GM18907 (cell line): ENCODE measurements at regions not wholly inside any gene's neighbourhood (a gene's known extent, or its start where the extent isn't known, plus 50 kb on each side); places are given as distances from the start of the nearest gene placed in this dataset.
"Not testable (repeated sequence)": the region's sequence is repeated elsewhere in the genome, so short reads cannot be mapped to it uniquely, and the experiment has no call there.

Experiments
- ATAC-seq: cut with Tn5 transposase; IDR thresholded peaks from one replicate; pipeline ENCODE4 v1.9.1; 2021; ENCODE audit warnings: mild to moderate bottlenecking, moderate library complexity; ENCODE audit not compliant: unreplicated experiment

DNA sequence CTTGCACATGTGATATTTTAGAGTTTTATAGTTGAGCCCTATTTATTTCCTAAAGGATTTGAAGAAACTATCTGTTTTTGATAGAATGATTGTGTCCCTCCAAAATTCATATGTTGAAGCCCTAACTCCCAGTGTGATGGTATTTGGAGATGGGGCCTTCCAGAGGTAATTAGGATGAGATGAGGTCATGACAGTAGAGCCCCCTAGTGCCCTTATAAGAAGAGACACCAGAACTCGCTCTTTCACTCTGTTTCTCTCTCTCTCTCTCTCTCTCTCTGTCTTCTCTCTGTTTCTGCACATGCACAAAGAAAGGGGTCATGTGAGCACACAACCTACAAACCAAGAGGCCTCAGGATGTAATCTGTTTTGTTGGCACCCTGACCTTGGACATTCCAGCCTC is 921.9 kb upstream of the DIAPH2 start:
- no peak for ATAC-seq

DNA sequence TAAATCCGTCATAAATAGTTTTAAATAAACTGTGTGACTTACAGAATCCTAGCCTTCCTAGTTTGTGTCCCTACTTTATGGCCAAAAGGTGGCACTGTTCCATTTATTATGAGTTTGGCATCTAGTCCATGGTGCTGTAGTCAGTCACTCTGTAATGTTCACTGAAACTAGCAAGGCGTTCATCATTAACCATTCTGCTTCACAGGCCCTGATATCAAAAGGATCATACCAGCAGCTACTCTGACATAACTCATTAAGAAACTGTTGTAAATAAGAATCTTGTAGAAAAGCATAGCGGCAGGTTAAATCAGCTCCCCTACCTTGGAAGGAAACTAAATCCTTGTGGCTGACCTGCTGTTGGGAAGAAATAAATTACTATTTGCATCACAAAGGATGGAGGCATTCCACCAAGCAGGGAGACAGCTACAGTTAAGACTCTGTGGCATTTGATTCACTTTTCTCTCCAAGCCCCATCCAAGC is 919.6 kb upstream of the DIAPH2 start:
- ATAC-seq: peak; percentile 92

DNA sequence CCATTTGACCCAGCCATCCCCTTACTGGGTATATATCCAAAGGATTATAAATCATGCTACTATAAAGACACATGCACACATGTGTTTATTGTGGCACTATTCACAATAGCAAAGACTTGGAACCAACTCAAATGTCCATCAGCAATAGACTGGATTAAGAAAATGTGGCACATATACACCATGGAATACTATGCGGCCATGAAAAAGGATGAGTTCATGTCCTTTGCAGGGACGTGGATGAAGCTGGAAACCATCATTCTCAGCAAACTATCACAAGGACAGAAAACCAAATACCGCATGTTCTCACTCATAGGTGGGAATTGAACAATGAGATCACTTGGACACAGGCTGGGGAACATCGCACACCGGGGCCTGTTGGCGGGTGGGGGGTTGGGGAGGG is 913.4 kb upstream of the DIAPH2 start:
- not testable (repeated sequence) for ATAC-seq

DNA sequence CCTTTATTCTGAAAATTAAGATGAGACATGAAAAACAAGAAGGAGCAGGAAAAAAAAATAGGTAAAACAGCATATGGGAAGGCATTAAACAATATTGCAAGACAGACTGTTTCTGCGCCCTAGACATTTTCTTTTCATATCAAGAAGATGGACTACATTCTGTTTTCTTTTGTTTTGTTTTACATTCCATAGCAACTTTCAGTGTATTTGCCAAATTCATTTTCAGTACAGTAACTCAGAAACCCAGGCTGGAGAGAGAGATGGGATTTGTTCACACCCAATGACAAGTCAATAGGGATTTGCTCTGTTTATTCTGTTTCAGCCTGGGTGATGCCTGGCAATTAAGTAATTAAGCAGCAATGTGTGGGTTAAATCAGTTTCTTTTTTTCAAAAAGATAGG is 892.8 kb upstream of the DIAPH2 start:
- ATAC-seq: no peak

DNA sequence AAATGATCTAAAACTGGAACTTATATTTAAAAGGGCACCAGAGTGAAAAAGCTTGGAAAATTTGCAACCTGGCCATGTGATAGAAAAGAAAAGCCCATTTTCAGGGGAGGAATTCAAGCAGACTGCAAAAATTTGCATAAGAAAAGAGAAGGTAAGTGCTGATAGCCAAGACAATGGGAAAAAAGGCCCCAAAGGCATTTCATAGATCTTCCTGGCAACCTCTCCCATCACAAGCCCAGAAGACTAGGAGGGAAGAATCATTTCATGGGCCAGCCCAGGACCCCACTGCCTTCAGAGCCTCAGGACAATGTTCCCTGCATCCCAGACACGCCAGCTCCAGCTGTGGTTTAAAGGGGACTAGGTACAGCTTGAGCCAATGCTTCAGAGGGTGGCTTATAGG is 887.3 kb upstream of the DIAPH2 start:
- no peak for ATAC-seq

DNA sequence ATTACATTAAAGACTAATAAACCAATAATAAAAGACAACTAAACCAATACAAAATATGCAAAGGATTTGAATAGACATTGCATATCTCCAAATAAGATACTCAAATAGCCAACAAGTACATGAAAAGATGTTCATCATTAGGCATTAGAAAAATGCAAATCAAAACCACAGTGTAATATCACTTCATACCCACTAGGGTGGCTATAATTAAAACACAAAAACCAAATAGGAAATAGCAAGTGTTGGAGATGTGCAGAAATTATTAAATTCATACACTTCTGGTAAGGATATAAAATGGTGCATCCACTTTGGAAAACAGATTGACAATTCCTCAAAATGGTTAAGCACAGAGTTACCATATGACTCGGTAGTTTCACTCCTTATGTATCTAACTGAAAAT is 860.8 kb upstream of the DIAPH2 start:
- ATAC-seq: no peak

DNA sequence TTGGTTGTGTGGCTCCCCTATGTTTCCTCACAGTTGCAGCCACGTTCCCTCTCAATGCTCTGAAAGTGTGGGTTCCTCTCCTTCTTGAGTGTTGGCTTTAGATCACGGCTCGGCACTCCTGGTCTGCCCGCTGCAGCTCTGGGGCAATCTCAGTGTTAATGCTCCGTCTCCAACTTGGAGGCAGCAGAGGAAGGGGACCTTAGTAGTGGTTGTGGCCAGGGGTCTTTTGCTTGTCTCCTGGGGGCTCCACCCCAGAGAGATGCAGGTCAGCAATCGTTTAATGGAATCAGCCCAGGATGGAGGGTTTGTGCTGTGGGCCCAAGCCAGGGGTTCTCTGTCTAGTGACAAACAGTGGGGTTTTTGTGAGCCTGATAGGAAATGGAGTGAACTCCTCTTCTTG is 849.4 kb upstream of the DIAPH2 start:
- ATAC-seq: no peak

DNA sequence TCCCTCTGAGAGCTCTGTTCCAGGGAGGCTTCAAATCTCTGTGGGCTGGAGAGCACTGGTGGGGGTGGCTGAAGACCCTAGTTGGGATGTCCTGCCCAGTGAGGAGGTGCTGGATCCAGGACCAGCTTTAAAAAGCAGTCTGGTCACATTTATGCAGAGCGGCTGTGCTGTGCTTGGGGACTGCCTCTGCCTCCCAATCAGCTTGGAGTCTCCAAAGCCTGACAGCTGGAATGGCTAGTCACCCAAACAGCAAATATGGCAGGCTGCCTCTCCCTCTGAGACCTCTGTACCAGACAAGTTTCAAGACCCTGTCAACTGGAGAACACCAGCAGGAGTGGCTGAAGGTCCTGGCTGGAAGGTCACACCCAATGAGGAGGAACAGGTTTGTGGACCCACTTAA is 848.1 kb upstream of the DIAPH2 start:
- no peak for ATAC-seq

DNA sequence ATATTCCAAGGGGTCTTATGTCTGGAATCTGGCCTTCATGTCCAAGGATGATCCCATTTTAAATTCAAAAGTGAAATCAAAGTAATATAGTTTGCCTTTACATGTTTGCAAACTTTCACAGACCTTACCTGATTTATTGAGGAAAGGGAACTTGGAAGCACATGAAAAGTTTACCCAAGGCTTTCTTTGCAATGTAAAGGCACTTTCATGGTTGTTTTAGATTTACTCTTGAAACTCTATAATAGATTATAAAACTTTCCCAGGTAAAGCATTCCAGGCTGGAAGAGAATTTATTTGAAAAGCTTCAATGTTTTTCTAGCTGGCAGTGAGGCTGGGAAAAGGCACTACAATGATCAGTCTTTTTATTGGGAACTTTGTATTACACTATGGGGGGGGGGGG is 842.8 kb upstream of the DIAPH2 start:
- ATAC-seq: no peak

DNA sequence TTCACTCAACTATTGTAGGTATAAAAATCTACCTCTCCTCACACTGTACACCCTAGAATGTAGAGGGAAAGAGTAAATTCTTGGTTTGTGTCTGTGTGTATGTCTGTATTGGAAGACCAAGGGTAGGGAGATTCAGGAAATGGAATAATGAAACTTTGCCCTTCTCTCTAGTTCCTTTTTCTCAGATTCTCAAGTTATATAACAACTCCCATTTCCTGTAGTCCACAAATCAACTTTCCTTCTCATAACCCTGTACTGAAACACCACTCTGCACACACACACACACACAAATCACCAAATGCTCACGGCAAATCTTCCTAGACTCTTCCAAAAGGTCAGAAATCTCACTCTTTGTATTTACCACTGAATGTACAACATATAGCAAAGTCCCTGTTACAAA is 824.5 kb upstream of the DIAPH2 start:
- ATAC-seq: no peak

DNA sequence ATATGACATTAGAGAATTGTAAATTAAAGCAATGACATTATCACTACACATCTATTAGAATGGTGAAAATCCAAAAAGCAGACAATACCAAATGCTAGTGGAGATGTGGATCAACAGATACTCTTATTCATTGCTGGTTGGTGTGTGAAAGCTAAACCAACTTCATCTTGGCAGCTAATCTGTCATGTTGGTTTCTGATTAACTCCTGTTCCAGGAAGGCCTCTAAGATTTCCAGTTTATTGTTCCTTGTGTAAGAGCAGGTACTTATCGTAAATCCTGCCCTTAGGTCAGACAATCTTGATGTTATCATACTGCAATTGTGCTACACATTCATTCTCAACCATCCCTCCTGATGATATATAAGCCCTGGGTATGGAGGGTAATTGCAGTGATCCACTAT is 809.0 kb upstream of the DIAPH2 start:
- no peak for ATAC-seq

DNA sequence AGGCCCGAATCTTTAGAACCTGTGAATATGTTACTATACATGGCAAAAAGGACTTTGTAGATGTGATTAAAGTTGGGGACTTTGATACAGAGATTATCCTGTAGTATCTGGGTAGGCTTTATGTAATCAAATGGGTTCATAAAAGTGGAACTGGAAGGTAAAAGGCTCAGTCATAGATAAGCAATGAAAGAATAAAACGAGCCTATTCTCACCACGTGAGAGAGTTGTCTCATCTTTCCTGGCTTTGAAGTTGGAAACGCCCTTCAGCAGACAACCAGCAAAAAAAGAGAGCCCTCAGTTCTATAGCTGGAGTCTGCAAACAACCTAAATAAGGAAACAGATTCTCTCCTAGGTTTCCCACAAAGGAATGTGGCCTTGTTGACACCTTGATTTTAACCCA is 805.8 kb upstream of the DIAPH2 start:
- ATAC-seq: no peak

DNA sequence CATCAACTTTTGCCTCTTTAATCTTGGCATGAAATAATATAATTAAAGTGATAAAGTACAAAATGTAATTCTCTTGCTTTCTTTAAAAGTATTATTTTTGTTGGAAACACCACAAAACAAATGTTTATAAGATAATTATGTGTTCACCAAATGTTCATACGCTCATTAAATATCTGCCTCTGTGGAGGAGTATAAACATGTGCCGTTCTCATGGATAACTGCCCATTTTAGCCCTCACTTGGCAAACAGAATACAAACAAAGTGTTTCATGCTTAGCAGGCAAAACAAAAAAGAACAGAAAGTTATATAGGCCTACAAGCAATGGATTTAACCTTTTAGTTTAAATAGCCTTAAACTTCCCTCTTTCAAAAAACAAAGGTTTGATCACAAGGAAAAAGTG is 800.5 kb upstream of the DIAPH2 start:
- no peak for ATAC-seq

DNA sequence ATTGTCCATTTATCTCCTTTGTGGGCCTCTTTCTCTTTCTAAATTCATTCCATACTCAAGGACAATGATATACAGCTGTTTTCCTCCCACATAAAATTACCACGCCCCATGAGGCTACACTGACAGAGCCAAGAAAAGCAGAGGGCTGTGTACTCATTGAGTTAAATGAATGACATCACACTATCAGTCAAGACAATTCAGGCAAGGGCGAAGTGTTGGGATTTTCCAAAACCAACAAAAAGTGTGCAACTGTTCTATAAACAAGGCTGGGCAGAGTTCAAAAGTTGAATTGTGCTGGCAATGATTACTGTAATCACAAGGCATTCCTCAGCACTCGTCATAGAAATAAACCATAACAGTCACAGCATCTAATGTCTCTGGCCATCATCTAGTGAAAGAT is 799.6 kb upstream of the DIAPH2 start:
- ATAC-seq: no peak

DNA sequence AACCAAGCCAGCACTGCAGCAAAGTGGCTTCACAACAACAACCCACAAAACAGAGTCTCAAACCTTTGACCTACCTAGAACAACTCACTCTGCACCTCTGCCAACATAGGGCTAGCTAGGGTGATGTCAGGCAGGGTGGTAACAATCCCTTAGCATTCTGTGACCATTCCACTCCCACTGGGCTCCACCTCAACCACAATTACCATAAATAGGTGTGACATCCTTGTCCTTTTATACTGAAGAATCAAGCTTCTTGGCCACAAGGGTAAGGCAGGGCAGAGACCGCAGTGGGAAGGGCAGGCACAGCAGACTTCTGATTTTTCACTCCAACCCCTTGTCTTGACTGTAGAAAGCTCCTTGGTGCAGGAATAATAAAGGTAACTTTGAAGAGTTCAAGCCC is 795.4 kb upstream of the DIAPH2 start:
- no peak for ATAC-seq

DNA sequence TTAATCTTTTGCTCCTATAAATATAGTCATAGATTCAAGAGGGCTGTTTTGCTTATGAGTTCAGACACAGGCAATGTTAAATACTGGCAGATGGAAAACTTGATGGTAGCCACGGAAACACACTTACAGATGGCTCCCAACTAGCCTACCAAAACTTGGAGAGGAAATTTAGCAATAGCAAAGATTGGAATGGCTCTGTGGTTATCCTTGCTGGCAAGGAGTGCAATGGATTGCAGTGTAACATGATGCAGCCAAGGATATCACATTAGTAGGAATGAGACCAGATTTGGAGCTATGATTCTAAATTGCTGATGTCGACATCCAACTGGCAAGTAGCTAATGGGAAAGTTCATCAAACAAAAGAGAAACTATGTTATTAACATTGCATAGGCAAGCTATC is 791.0 kb upstream of the DIAPH2 start:
- ATAC-seq: no peak

DNA sequence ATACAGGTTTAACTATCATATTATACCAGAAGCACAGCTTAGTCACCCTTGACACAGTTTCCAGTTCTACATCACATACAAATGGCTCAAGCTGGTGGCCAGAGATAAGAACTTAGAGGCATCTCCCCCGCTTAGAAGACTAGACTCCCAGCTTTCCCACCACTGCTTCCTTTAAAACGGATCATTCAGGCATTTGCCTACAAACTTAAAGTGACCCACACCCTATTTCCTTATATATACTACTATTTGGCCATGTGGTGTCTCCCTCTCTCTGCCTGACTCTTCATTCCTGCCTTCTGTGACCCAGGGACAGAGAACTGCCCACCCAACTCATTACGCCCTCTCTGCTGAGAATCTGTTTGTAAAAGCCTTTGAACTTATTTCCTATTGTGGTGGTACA is 781.2 kb upstream of the DIAPH2 start:
- no peak for ATAC-seq

DNA sequence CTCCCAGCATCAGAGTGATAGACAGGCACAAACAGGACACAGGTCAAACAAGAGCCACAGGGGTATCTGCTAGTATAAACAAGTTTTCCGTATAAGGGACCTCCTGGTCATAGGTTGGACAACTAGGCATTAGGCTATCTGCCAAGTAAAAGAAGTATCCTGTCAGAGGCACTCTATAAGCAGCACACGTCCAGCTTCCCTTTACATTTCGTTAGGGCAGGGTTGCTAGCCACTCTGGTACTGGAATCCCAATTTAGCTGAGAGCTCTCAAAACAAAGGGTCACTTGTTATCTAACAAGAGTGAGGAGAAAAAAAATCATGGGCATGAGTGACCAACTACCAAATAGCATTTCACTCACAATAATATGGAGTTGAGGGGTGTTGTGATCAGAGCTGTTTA is 780.7 kb upstream of the DIAPH2 start:
- ATAC-seq: no peak

DNA sequence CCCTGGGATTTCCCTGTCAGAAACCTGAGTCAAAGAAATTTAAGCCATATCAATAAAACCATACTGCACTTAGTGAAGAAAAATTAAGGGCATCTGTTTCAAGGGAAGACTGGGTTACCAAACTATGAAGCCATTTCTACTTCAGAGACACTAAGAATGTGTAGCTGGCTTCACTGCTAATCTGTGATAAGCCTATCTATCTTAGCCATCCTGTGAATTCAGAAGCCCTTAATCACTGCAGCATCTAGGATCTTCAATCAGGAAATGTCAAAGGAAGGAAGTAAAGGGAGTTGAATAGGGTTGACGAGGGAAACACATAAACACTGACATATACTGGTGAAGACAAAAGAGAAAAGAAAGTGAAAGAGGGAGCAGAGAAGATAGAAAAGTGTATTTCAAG is 777.6 kb upstream of the DIAPH2 start:
- ATAC-seq: no peak

DNA sequence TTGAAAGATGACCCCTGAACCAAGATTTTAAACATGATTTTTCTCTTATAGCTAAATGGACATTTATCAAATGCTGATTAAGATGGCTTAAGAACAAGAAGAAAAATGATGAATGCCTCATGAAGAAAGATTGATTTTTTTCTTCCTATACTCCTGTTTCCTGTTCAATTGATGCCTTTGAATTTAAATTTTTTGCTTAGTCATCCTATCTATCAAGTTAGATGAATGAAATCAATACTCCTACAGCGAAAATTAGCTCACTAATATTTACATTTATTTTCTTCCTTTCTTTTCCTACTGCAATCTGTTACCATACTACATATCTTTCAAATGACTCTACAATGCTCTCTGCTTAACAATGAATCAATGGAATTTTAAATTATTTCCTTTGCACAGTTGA is 773.6 kb upstream of the DIAPH2 start:
- no peak for ATAC-seq

DNA sequence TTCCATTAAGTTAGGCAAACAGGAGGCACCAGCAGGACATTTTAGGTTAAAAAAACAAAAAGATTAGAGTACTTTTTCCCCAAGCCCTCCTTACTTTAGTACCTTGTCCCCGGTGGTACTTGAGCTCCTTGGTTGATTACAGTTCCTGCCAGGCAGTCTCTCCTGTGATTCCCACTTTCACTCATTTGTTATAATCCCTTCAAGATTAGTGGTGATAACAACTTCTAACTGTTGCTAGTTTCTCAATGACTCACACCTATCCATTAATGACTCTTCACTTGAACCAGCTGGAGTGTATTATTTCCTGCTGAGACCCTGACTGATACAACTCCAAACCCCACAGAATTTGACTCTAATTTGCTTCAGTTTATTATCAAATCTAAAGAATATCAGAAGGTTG is 765.0 kb upstream of the DIAPH2 start:
- no peak for ATAC-seq

DNA sequence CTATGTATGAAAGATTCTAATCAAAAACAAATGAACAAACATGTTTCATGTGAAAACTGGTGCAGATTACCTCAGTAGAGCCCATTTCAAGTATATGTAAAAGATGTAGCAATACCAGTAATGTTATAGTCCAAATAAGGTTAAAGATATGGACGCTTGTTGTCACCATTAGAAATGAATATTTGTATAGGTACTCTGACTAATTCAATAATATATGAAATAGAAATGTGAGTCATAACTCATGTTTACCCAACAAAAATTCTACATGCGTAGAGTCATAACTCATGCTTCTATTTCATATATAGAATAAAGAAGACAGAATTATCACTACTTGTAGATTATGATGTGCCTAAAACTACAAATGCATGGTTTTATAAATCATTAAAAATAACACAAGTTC is 739.1 kb upstream of the DIAPH2 start:
- ATAC-seq: no peak

DNA sequence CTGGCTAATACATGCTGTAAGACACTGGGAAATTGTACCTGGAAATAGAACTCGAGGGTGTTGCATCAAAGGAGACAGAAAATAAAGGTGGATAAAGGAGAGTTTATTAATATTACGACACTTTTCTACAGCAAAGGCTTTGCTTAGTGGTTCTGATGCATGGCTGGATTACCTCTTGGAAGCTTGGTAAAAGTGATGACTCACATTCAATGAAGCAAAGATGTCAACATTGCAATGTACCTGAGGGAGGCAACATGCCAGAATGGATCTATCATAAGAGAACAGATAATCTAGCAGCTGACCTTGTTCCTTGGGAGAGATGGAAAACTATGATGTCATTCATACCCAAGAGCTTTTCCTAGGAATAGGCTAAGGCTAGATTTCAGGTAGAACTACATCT is 735.1 kb upstream of the DIAPH2 start:
- ATAC-seq: no peak

DNA sequence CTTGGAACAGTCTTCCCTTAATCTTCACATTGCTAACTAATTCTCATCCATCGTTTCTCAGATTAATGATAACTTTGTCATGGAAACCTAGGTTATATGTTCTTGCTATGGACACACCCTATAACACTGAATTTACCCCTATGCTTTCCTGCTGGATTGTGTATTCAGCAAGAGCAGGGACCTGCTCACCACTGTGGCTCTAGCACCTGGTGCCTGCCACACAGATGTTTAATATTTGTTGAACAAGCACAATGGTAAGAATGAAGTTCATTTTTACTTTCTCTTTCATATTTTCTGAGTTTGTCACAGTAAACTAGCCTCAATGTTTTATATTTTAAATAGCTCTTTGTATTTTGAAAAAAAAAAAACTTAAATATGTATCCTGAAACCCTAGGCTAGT is 734.0 kb upstream of the DIAPH2 start:
- no peak for ATAC-seq
